ENCODE measurements at regions not wholly inside any gene's neighbourhood (a gene's known extent, or its start where the extent isn't known, plus 50 kb on each side); places are given as distances from the start of the nearest gene placed in this dataset.
"Not testable (repeated sequence)": the region's sequence is repeated elsewhere in the genome, so short reads cannot be mapped to it uniquely, and the experiment has no call there.

DNA sequence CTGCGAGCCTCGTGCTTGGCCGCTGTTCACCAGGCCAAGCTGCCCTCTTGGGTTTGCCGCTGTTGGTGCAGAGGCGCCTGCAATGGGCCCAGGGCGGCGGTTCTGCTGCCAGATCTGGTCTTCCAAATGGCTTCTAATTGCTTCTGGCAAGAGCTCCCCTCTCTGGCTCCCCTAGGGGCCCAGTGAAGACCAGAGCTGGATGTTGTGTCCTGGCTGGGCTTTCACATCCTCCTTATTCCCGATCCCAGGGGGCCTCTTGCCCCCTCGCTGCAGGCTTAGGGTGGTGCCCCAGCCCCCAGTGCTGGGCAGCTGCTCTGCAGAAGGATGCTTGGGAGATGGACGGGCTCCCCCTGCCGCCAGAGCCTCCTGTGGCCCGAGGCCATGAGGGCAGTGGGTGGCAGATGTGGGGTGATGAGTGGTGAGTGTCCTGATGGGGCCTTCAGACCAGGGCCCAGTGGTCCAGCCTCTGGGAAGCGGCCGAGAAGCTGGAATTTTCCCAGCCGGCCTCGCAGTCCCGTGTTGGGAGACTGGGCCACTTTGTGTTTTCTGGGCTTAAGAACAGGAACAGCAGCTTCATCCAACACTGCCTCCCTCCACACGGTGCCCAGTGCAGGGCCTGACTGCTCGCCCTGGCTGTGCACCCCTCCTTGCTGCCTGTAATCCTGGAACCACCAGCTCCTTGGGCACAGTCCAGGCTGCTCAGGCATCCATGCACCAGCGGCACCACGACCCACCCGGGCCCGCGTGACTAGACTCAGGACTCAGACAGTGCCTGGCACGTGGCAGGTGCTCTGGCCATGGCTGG lies 194.8 kb downstream of the LAT start:
- FAIRE-seq, result not testable (repeated sequence)

DNA sequence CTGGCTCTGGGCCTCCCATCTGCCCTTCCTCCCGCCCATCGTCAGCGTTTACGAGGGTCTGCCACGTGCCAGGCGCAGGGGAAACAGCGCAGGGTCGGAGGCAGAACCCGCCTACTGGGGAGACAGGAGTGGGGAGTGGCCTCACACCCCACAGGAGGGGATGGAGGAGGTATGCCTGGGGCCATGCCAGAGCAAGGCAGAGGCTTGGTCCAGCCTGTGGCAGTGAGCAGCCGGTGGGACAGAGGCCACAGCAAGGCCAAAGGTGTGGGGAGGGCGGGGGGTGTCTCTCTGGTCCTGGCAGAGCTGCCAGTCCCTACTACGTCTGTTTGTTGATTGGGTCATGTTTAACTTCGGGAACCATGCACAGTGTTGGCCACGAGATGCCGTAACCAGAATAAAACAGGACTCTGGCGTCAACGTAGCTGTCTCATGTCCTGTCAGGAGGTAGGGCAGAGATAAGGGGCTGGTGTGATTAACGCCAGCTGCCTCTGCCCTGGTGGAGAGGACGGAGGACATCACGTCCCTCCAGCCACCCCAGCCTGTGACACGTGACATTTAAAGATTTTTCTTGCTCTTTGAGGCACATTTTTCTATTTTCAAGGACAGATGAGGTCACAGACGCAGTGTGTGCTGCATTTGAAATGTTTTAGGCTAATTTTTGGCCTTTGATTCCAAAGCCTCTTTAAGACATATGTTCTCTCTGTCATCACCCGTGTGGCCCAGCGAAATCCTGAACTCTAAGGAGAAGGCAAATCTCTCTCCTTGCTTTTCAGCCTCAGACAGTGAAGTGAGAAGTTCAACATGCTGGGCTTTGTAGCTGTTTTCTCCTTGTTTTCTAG lies 193.3 kb downstream of the LAT start:
- not testable (repeated sequence) for FAIRE-seq

DNA sequence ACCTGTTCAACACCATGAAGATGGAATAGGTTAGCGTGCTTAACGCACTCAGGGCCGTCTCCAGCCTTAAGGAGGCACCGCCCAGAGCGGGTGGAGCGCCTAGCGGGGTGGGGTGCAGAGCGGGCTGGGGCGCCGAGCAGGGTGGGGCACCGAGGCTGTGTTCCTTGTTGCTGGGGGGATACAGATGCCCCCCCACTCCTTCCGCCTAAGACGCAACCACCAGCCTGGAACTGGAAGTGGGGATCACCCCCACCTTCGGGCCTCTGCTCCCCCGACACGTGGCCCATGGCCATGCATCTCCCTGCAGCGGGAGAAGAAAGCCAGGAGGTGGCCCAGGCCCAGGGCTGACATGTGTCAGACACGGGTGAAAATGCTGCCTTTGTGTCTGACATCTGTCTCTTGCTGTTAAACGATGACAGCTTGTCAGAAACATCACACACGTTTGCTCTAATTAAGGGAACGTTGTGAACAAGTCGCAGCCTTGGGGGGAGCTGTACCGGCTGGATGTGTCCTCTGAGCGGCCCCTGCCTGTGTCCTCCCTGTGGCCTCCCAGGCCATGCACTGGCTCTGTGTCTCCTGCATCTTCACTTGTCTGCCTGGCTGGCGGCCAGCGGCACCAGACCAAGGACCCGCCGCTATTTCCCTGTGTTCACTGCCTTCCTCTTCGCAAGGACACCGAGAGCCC lies 192.5 kb downstream of the LAT start:
- not testable (repeated sequence) for FAIRE-seq

DNA sequence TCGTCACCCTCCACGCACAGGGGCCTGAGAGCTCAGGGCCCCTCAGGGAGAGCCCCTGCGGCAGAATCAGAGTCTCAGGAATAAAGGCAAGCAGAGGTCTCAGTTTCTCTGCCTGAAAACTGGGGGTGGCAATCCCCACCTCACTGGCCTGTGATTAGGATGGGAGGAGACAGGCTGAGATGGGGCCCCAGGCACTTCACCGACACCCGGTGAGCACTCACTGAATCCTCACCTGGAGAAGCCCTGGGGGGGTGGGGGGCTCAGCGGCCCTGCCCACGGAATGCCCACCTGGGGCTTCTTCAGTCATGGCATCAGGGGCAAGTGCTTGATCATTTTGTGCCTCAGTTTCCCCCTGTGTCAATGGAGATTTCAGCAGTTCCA lies 192.0 kb downstream of the LAT start:
- not testable (repeated sequence) for FAIRE-seq

DNA sequence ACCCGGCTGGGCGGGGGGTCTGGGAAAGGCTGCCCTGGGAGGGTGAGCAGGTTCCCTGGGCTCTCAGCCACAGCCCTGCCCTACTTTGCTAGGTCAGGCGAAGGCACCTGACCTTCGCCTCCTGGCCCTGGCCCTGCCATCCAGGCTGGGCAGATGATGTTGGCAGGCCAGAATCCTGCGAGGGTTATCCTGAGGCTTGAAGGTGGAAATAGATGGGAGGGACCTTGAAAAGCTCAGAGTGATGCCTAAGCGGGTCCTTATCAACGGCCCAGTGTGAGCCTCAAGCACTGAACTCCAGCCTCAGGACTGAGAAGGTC lies 191.3 kb downstream of the LAT start:
- FAIRE-seq, result not testable (repeated sequence)

DNA sequence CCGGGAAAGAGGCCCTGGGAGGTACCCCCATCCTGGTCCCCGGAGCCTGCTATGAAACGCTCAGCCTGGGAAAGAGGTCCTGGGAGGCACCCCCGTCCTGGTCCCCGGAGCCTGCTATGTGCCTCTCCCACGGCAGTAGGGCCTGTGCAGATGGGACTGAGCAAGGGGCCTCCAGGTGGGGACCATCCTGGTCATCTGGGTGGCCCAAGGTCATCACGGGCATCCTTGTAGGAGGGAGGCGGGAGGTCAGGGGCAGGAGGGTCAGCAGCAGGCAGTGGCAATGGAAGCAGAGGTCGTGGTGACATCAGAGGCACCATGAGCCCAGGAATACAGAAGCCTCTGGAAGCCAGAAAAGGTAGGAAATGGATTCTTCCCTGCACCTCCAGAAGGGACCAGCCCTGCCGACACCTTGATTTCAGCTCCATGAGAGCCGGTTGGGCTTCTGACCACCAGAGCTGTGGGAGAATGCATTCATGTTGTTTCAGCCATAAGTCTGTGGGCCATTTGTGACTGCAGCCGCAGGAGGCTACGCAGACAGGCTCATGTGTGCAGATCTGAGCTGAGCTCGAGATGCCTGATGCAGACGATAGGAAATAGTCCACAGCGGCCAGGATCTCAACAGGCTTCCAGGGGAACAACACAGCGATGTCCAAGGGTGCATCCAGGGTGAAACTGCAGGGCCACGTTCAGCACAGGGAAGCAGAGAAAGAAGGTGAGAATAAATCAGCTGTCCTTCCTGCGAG lies 190.7 kb downstream of the LAT start:
- not testable (repeated sequence) for FAIRE-seq

DNA sequence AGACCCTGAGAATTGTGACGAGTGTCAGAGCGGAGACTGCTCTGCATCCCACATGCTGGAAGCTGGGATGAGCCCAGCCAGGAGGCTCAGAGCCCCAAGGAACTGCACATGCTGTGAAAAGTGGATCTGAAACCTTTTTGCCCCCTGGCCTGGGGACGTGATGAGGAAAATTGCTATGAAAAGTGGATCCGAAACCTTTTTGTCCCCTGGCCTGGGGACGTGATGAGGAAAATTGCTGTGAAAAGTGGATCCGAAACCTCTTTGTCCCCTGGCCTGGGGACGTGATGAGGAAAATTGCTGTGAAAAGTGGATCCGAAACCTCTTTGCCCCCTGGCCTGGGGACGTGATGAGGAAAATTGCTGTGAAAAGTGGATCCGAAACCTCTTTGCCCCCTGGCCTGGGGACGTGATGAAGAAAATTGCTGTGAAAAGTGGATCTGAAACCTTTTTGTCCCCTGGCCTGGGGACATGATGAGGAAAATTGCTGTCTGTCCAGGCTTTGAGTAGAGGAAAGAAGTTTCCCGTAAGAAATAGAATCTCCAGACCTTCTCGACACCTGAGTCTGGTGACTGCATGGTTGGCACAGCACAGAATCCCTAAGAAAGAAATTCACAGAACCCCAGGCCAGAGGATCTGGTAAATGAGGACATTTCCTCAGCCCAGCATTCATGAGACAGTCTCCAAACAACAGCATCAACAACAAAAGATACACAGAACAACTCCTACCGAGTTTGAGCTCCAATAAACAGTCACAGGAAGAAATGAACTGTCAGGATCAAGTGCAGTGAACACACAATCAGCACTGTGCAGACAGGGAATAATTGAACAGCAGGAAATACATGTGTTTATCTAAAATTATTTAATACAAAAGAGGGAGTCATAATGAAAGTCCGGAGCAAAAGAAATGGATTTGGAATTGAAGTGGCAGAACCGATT lies 188.8 kb downstream of the LAT start:
- FAIRE-seq, result not testable (repeated sequence)

DNA sequence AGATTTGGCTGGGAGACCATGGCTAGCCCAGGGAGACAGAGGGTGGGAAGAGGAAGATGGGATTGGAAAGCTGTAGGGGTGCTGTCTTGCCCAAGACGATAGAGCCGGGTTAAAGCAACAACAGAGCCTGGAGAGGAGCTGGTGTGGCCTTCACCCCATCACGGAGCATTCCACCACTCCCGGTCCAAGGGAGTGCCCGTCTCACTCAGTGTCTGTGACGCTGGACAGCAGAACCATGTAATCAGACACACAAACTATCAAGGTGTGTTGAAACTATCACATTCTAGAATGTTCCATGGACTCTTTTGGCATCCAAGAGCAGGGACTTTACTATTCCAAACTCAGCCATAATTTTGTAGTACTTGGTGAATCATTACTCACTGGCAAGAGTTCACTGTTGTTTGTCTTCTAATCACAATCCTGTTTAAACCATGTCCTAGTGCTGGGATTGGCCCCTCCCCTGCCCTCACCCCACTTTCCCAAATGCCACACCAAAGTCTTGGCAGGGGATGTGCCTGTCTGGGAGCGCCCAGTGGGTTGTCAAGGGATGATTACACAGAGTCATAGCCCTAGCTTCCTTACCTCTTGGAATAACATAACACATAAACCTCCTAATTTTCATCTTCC lies 187.4 kb downstream of the LAT start:
- not testable (repeated sequence) for FAIRE-seq

DNA sequence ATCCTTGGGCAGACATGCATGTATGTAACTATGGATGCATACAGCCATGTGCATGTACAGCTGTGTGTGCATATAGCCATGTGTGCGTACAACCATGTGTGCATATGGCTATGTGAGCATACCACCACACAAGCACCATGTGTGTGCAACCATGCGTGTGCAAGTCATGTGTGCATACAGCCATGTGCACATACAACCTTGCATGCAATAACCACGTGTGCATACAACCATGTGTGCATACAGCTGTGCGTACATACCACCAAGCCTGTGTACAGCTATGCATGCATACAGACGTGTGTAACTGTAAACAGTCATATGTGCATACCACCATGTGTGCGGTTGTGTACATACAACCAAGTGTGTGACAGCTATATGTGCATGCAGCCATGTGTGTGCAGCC lies 186.4 kb downstream of the LAT start:
- FAIRE-seq, result not testable (repeated sequence)

DNA sequence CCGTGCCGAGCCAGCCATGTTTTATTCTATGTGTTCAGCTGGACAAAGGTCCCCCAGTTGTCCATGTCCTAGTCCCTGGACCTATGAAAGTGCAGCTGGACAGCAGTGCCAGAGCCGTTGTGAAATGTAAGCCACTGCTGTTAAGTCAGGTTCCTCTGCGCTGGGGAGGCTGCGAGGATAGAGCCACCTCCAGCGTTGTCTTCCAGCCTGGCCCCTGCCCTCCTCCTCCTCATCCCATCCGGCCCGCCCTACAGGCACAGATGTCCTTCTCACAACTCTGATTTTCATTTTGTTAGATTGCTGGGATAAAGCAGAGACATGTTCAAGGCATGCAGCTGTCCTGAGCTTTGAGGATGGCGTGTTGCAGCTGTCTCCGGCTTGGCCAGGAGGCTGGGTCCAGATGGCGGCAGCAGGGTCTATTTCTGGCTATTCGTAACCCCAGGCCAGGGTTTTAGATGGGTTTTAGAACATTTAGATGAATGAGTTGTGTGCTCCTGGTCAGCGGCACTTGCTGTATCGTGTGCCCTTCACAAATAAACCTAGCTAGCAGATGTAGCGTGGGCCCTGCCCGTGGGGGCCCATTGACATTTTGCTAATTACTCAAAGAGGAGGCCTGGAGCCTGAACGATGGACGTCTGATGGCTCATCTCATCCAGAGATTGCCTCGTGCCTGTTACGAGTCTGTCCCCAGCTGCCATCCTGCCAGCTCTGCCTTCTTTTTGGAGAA lies 185.7 kb downstream of the LAT start:
- FAIRE-seq, result not testable (repeated sequence)

DNA sequence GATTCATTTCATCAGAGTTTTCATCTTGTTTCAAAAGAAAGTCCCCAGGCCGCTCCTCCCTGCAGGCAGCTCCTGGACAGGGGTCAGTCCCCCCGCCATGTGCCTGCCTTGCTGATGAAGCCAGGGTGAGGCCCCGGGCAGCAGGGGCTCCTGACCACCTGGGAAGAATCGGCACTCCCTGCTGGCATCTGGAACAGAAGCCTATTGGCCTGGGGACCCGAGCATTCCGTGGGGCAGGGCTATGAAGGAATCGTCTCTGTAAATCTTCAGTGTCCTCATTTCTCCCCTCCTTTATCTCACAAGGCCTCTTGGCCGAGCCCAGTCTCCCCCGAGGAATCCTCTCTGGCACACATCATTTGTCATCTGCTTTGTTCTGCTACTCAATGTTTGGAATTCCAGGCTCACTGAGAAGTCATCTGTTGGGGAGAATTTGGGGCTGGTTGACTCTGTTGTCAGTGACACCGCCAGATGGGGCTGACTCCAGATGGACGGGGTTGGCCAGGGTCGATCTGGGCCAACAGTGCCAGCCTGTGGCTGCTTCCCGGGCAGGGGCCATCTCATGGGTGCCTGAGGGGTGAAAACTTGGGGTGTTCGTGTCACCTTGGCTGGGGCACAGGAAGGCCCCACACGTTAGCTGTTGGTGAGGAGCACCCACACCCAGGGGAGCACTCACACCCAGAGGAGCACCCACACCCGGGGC lies 184.6 kb downstream of the LAT start:
- not testable (repeated sequence) for FAIRE-seq

DNA sequence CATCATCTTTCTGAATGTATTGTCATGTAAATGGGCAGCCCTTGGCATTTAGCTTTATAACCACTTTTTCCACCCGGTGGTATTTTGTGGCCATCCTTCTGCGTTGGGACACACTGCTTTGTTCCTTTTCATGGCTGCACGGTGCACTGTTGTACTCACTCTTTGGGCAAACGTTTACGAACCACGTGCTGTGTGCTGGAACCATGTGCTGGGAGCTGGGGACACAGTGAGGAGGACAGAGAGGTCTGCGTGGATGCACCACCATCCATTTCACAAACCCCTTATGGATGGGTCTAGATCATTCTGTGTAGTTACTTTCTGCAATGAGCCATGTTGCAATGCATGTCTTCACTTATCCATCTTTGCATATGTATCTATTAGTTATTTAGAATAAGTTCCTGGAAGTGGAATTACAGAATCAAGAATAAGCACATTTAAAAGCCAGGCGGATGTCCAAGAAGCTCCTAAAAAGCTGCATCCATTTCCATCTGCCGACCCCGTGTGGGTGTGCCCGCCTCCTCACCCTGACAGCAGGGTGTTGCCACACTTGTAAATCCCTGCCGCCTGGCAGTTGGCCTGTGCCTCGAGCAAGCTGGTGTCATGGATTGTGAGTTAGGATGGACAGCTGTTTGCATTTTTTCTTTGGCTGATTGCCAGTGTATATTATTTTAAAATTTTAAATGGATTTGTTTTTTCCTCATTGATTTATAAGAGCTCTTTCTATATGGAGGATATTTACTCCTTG lies 183.8 kb downstream of the LAT start:
- not testable (repeated sequence) for FAIRE-seq

DNA sequence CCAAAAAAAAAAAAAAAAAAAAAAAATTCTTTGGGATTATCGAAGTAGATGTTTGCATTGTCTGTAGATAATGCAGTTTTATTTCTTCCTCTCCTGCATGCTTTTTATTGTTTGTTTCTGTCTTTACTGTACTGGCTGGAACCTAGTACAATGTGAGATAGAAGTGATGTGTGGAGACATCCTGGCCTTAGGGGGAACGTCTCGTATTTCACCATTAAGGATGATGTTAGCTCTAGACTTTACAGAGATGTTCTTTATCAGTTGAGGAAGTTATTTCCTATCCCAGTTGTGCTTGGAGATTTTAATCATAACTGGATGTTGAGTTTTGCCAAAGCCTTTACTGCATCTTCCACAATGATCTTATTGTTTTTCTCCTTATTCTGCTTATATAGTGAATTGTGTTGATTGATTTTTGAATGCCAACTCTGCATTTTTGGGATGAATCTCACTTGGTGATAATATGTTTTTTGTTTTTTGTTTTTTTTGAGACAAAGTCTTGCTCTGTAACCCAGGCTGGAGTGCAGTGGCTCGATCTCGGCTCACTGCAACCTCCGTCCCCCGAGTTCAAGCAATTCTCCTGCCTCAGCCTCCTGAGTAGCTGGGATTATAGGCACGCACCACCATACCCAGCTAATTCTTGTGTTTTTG lies 179.7 kb downstream of the LAT start:
- FAIRE-seq, result not testable (repeated sequence)

DNA sequence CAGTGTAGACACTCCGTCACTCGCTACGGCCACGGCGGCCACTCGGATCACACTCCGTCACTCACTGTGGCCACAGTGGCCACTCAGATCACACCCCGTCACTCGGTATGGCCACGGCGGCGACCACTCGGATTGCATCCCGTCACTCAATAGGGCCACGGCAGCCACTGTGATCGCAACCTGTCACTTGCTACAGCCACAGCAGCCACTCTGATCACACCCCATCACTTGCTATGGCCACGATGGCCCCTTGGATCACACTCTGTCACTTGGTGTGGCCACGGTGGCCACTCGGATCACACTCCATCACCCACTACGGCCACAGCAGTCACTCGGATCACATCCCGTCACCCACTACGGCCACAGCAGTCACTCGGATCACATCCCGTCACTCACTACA lies 175.3 kb downstream of the LAT start:
- not testable (repeated sequence) for FAIRE-seq

DNA sequence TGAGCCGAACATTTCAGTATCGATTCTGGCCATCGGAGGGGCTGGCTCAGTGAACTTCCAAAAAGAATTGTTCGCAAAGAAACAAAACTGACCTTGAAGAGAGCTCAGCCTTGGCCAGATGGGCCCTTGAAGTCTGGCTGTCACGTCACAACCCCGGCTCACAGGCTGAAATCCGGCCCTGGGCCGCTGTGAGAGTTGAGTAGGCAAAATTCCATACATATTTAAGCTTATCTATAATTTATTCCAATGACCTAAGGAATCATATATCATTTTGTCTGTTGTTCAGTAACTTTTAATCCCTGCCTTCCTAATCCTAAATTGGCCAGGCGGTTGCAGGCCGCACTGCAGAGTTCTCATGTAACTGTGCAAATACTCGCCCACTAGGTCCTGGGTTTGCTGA lies 174.8 kb downstream of the LAT start:
- FAIRE-seq, result not testable (repeated sequence)

DNA sequence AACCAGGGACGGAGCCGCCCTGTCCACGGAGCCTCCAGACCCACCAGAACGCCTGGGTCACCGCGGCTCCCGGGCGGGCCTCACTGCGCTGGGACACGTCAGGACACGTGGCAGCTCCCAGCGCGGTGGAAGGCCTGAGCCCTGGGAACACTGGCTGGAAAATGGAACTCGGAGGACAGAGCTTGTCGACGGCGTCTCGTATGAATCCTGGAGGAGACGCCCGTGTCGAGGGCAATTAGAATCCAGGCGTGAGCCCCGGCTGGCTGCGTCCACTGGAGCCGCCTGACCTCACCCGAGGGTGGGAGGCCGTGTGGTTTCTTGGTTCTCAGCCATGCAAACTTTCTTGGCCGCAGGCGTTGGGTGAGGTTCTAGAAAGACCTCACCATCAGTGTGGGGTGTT lies 173.9 kb downstream of the LAT start:
- no peak for FAIRE-seq

DNA sequence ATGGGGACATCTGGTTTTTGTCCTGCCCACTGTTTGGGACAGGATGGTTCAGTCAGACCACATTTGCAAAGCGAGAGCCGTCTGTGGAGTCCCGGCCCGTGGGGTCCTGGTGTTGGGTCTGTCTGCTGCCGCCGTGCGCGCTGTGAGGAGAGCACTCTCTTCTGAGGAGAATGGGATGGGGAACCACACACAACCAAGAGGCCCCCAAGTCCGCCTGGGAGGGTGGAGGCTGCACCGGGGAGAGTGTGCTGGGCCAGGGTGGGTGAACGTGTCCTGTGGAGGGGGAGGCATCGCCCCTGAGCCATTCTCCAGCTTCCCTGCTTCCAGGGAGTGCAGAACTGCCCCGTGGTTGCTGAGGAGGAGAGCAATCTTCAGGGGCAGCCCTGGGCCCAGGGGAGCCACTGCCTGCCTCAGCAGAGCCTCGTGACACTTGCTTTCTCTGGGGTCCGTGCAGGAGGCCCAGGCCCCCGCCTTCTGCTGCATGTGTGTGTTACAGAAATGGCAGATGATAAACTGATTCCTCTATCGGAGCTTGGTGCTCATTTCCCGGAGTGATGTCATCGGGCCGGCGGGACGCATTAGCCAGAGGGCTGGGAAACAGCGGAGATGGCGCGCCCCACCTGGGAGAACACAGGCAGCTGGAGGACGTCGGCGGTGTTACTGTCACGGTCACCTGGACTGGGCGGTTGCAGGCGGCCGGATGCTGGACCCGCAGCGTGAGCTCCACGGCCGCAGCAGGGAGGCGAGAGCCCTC lies 173.4 kb downstream of the LAT start:
- FAIRE-seq, result not testable (repeated sequence)
